NCI-H345 (cell line): ENCODE measurements at regions not wholly inside any gene's neighbourhood (a gene's known extent, or its start where the extent isn't known, plus 50 kb on each side); places are given as distances from the start of the nearest gene placed in this dataset.

Experiments
- DNase-seq: peaks from one replicate; lab custom pipeline; 2025; lab: John Stamatoyannopoulos, UW

DNA sequence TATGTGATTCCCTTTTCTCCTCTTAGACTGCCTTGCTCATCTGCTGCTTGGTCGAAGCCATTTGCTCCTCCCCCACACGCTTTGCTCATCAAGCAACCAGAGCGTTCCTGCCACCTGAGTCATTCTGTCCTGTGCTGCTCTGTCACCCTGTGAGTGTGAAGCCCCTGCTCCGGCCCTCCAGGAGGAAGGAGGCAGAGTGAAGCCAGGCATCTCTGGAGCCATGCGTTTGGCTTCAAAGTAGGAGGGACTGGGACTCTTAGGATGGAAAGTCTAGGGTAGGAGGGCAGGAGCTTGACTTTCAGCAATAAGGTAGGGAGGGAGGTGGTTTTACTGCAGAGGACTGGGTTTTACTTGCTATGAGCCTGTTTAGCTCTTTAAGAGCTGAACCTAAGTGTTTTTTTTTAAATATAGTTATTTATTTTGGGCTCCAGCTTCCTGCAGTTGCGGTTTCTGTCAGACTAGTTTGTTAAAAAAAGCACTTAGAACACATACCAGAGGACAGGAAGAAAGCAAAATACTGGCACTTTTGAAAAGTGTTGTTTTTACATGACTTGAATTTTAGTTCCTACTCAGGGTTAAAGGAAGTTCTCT lies 63.6 kb downstream of the SPINK2 start:
- no peak for DNase-seq

DNA sequence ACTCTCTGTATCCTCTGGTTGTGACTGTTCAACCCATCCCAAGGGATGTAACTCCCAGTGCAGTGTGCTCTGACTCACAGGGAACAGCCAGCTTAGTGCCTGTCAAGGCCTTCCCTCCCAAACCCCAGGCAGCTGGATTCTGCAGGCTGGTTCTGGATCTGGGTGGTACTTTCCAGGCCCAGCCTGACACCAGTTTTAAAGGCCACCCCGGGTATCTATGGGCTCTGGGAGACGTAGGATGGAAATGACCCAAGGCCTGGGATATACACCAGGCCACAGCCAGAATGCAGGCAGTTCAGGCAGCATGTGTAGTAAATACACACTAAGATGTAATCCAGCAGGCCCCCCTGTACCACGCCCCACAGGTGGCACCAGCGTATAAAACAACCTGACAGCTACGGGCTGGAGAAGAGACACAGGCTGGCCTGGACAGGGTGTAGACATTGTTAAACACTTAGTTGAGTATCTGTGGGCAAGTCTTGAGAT lies 64.2 kb downstream of the SPINK2 start:
- no peak for DNase-seq

DNA sequence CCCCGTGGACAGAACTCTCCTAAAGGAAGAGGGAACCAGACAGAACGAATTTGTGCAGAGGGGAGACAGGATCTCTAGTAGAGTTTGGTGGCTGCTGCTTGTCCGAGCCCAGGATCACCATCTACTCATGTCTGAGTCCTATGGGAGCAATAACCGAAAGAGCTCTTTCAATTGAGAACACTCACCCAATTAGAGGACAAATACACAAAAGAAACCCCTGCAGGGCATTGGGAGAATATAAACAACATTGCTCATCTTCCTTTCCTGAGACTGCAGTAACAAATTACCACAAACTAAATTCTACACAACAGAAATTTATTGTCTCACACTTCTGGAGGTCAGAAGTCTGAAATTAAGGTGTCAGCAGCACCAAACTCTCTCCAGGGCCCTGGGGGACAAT lies 65.6 kb downstream of the SPINK2 start:
- peak; percentile 31 for DNase-seq

DNA sequence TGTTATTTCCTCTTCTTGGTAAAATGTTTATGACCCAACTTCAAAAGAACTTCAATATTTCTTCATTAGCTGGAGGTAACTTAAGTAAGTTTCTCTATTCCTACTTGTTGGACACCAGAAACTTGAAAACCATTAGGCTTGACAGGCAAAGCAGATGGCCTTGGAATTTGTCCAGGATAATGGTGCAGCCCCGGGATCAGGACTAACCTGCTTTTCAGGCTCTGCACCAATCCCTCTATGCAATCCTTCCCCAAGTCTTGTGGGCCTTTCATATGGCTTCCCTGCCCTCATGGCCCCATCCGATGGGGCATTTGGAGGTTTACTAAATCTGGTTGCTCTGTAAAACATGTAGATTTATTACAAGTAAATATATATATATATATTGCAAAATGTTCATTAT lies 68.5 kb downstream of the SPINK2 start:
- no peak for DNase-seq

DNA sequence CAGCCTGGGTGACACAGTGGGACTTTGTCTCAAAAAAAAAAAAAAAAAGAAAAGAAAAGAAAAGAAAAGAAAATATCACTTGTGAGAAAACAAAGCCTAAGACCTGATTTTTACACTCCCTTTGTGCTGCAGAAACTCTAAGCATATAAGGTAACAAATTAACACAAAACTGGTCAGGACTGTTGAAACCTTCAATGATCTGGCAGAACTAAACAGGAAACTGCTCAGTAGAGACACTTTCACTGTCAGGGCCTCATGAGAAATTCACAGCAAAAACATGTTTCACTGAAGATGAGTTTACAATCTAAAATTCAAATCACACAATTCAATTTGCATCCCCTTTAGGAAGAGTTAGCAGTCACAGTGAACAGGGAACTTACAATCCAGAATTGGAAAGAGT lies 69.1 kb upstream of the HOPX start:
- no peak for DNase-seq

DNA sequence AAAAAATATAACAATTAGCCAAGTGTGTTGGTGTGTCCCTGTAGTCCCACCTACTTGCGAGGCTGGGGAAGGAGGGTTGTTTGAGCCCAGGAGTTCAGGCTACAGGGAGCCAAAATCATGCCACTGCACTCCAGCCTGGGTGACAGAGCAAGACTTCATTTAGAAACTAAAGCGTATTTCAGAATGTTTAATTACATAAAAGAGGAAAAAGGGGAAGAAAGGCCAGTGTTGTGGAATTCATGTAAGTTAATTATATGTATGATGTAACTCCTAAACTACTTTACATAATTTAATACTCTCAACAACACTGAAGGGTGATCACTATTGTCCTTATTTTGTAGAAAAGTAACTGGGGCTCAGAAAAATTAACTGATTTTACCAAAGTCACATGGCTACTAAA lies 67.2 kb upstream of the HOPX start:
- no peak for DNase-seq

DNA sequence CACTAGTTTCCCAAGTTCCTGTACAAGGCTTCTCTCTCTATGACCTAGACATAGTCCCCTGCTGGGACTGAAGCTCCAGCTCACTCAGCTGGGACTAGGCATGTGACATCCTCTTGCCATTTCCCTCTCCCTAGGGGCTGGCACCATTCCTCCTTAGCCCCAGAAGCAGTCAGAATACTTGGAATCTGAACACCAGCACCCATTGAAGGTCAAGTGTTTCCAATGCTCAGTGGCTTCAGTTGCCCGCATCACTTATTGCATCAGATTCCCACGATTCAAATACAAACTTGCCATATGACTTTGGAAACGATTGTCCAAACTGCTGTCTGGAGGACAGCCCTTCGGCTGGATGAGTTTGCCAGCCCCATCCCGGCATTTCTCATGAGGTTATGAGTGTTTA lies 65.5 kb upstream of the HOPX start:
- DNase-seq: no peak

DNA sequence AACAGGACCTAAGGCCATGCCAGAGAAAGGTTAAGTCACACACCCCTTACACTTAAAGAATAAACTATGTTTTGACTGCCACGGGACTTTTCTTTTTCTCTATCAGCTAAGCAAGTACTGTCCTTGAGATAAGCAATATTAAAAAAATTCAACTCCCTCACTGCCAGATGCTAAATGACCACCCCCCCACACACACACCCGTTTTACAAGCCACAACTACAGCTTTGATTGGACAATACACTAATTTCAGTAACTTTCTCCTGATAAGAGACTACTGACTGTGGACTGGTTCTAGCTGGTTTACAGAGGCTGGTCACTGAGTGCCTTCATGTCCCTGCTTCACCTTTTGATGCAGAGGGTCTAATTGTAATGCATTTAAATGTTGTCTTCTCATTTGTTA lies 63.9 kb upstream of the HOPX start:
- DNase-seq: no peak

DNA sequence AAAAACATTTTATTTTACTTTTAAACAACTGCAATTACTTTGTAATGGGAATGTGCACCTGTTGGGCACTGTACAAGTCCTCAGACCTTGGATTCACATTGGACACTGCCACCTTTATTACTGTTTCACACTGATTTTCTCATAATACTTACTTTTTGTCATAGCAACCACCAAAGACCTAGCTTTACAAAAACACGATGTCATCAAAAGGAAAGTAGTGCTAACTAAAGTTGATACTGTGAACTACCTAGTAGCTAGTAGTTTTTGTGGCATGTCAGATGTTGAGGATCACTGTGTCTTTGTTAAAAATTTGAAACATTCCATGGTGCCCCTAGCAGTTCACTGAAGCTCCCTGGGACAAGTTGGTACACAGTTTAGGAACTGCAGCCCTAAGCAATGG lies 62.9 kb upstream of the HOPX start:
- no peak for DNase-seq

DNA sequence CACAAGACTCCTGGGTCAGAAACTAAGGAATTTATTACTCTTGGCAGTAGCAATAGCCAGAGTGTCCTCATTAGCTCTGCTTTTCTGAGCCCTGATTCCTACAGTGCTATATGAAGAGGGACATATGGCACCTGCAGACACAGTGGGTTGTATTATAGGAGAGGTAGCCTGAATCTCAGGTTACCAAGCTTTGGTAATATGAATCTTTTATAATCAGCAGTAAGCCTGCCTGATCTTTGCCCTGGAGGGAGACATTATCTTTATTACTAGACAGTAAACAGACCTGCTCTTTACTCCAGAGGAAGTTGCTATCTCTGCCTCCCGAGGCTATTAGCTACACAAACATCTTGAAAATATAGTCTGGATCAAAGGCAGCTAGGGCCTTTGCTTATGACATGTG lies 62.5 kb upstream of the HOPX start:
- no peak for DNase-seq

DNA sequence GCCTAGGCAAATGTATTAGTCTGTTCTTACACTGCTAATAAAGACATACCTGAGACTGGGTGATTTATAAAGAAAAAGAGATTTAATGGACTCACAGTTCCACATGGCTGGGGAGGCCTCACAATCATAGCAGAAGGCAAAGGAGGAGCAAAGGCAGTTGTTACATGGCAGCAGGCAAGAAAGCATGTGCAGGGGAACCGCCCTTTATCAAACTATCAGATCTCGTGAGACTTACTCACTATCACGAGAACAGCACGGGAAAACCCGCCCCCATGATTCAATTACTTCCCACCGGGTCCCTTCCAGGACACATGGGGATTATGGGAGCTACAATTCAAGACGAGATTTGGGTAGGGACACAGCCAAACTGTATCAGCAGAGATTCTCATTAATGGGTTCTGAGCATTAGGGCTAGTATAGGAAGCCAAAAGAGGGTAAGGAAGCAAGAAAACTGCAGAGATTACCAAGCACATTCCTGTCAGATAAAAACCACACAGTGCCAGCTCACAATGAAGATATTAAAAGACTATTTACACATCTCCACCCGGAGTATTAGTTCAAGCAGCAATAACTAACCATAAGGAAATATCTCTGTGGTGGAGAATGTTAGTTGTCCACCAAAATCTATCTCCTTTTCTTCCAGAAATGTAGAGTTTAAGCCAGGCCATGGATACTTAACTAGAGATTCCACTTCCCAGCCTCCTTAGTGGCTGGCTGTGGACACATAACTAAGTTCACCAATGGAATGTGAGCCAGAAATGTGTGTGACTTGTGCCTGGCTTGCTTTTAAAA lies 61.2 kb upstream of the HOPX start:
- no peak for DNase-seq

DNA sequence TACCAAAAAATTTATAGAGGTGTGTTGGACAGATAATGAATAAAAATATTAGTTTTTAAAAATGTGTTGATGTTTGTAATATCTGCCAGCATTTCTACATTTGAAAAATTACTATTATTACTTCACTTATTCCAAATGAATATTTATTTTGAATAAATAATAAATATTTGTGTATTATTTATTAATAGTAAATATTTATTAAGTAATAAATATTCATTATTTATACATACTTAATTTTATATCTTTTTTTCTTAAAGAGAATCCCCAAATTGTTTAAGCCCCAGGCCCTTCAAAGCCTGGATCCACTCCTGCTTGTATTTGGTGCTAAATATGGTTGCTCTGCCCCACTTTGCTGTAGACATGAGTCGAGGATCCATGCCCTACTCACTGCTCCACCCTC lies 60.5 kb upstream of the HOPX start:
- DNase-seq: no peak

DNA sequence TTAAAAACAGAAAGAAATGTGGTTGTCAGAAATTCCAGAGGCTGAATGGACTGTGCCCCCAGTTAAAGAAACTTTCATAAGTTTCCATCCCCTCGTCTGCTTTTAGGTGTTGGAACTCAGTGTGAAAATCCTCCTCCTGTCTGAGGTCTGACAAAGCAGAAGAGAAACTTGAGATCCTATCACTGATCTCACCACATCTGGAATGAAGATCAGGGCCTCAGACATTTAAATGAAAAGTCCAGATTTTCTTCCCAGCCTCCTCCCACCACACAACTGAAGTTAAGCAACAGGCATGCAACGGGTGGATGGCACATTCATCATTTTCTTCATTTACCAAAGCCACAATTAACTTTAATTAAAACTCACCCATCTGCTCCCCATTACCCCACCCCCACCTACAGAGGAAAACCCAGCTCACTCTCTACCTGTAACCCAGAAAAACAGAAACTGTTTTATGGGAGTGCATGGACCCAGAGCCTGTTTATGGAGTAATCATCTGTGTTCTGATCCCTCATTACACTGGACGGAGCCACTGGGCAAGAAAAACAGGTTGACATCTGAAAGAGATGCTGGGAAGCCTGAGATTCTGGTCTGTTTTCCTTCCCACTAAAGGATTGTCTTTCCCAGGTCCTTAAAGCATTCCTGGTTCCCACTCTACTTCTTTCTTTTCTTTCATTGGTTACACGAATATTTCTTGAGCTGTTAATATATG lies 58.1 kb upstream of the HOPX start:
- no peak for DNase-seq

DNA sequence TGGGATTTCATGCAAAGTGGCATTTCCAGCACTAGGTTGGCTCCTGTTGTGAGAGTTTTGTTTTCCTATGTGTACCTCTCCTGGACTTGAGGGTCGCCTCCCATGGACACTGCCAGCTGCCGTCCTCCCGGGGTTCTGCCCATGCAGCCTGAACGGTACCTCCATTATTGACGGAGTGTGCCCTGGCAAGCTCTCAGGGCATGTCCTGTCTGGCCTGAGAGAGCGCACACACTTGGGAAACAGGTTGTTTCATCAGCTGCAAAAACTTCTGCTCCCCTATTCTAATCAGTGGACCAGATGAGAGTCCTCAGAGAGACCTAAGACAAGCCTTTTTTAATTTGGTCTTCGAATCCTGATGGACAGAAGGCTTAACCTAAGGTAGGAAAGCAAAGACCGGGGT lies 56.6 kb upstream of the HOPX start:
- peak; percentile 14 for DNase-seq

DNA sequence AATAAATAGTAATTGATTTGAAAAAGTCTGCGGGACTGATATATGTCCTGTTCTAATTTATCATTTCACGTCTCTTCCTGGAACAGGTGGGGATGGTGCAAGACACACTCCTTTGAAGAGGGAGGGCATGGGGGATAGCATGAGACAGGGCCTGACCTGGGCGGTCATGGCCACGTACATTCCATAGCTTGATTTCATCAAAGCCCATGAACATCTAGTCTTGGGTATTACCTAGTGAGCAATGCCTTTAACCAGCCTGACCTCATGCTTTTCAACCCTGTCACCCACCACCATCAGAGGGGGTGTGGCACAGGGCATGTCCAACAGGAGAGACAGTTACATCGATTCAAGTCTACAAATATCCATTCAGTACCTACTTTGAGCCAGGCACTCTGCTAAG lies 52.3 kb upstream of the HOPX start:
- DNase-seq: no peak

DNA sequence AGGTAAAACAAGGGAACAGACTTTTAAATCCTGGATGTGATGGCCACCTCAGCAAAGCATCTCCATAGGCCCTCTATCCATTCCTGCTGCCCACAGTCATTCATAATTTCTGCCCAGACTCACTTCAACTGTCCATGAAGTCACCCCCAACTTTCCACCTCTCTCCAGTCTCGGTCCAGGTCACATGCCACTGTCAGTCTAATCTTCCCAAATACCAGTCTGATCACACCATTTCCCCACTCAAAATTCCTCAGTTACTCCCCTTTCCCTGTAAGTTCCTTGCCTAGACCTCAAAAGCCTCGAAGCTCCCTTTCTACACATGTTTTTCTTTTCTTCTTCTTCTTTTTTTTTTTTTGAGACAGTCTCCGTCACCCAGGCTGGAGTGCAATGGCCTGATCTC lies 51.2 kb upstream of the HOPX start:
- no peak for DNase-seq

DNA sequence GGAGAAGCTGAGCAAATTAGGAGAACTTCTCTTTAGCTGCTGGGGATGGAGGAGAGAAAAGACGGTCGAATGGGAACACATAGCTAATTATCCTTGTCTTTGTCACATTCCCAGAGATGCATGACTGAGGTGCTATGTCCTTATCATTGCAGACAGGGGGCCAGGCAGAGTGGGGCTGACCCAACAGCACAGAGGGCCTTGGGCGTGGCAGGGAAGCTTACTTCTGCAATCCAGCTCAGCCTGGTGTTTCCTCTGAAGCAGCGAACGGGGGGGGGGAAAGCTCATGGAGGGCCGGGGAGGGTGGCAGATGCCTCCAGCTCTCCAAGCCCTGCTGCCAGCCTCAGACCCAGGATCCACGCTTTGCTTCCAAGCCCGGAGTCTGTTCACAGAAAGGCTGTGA lies 50.8 kb upstream of the HOPX start:
- DNase-seq: no peak
